Neural crest cell (in vitro differentiated cells): ENCODE measurements at regions not wholly inside any gene's neighbourhood (a gene's known extent, or its start where the extent isn't known, plus 50 kb on each side); places are given as distances from the start of the nearest gene placed in this dataset.

Experiments used
- DNase-seq: peaks from one replicate; pipeline ENCODE4 v3.0.0; 2021; ENCODE audit warnings: low read depth, mixed read lengths, low spot score
- H3K27ac Mint-ChIP-seq: one replicate; pipeline ENCODE4 v1.8.0; 2021; ENCODE audit warnings: mild to moderate bottlenecking, mixed read lengths; ENCODE audit not compliant: unreplicated experiment
- H3K27me3 Mint-ChIP-seq: 2 replicates; pipeline ENCODE4 v1.8.0; 2021; ENCODE audit warnings: low read depth, mild to moderate bottlenecking, mixed read lengths
- H3K36me3 Mint-ChIP-seq: 2 replicates; pipeline ENCODE4 v1.8.0; 2021; ENCODE audit warnings: low read depth, mild to moderate bottlenecking, mixed read lengths
- H3K4me1 Mint-ChIP-seq: 2 replicates; pipeline ENCODE4 v1.8.0; 2021; ENCODE audit warnings: mixed read lengths
- H3K4me3 Mint-ChIP-seq: one replicate; pipeline ENCODE4 v1.8.0; 2021; ENCODE audit warnings: mild to moderate bottlenecking, mixed read lengths
- H3K9me3 Mint-ChIP-seq: 2 replicates; pipeline ENCODE4 v1.8.0; 2021; ENCODE audit warnings: mixed read lengths
- CTCF ChIP-seq: fragments of 200-600 bp; sonication (generic); conservative IDR thresholded peaks from 2 replicates; pipeline ENCODE4 v1.5.0; 2021; ENCODE audit warnings: antibody characterized with exemption, mild to moderate bottlenecking

GRCh38 chrX:45955661-45956060 lies 589.6 kb downstream of the ZNF674 start:
- Mint-ChIP-seq H3K27ac (no peak overlapping the region), H3K9me3 (peaks cover 12% of the 10 kb centered on the region), H3K4me1 (no peaks in the 10 kb centered on the region), H3K36me3 (no peaks in the 10 kb centered on the region), H3K27me3 (no peaks in the 10 kb centered on the region), H3K4me3 (no peak overlapping the region)
- no peak for TF ChIP-seq CTCF
- DNase-seq: no peak

DNA sequence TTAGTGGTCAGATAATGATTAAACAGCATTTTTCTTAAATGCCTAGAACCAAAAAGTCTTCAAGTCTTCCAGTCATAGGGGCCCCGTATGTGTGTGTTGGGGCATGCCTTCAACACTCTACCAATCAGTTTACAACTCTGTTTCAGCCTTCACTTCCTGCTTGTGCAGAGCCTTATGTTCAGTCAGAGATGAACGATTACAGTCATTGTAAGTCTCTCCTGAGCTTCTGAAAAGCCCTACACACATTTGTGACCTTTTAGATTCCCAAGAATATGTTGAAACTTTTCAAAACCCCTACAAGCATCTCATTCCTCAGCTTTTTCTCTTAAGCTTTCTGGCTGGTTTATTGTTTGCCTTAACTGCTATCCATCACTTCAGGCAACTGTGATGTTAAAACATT lies 591.2 kb downstream of the ZNF674 start:
- Mint-ChIP-seq H3K36me3 (no peaks in the 10 kb centered on the region), H3K4me3 (no peak overlapping the region), H3K27ac (no peak overlapping the region), H3K27me3 (no peaks in the 10 kb centered on the region), H3K9me3 (peaks cover 8% of the 10 kb centered on the region), H3K4me1 (no peaks in the 10 kb centered on the region)
- DNase-seq: no peak
- TF ChIP-seq CTCF: no peak

- H3K27ac Mint-ChIP-seq: no peak overlapping the region
- H3K27me3 Mint-ChIP-seq: no peaks in the 10 kb centered on the region
- no peak overlapping the region for H3K4me3 Mint-ChIP-seq
- TF ChIP-seq CTCF: no peak
- H3K9me3 Mint-ChIP-seq: peaks cover 5% of the 10 kb centered on the region
- H3K36me3 Mint-ChIP-seq: no peaks in the 10 kb centered on the region
- H3K4me1 Mint-ChIP-seq: no peaks in the 10 kb centered on the region
- DNase-seq: no peak
Observed at GRCh38 chrX:45952030-45952429, 593.2 kb downstream of the ZNF674 start.

GRCh38 chrX:45935408-45935807 lies 609.8 kb downstream of the ZNF674 start:
- peak overlapping the region; percentile 59 for H3K27ac Mint-ChIP-seq
- no peaks in the 10 kb centered on the region for H3K4me1 Mint-ChIP-seq
- no peak for TF ChIP-seq CTCF
- DNase-seq: no peak
- H3K4me3 Mint-ChIP-seq: no peak overlapping the region
- H3K27me3 Mint-ChIP-seq: no peaks in the 10 kb centered on the region
- peaks cover 8% of the 10 kb centered on the region for H3K36me3 Mint-ChIP-seq
- peaks cover 9% of the 10 kb centered on the region for H3K9me3 Mint-ChIP-seq

DNA sequence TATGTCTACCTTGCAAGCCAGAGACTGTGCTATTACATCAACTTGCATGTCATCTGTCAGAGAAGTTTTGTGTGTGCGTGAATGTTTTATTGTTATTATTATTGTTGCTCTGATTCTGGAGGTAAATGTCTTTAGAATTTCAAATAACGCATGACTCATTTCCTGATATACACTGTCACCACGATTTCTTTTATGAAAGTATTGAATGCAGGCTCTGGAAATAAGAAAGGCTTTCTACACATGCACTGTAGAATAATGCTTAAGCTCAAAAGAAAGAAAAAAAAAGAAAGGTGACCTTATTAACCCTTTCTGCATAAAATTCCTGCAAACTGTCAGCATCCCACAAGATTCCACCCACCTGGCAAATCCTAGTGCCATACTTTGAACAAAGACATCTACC lies 632.9 kb downstream of the ZNF674 start:
- H3K27me3 Mint-ChIP-seq: no peaks in the 10 kb centered on the region
- peaks cover 3% of the 10 kb centered on the region for H3K4me1 Mint-ChIP-seq
- H3K4me3 Mint-ChIP-seq: no peak overlapping the region
- H3K36me3 Mint-ChIP-seq: no peaks in the 10 kb centered on the region
- H3K27ac Mint-ChIP-seq: no peak overlapping the region
- DNase-seq: no peak
- peaks cover 7% of the 10 kb centered on the region for H3K9me3 Mint-ChIP-seq
- TF ChIP-seq CTCF: no peak

DNA sequence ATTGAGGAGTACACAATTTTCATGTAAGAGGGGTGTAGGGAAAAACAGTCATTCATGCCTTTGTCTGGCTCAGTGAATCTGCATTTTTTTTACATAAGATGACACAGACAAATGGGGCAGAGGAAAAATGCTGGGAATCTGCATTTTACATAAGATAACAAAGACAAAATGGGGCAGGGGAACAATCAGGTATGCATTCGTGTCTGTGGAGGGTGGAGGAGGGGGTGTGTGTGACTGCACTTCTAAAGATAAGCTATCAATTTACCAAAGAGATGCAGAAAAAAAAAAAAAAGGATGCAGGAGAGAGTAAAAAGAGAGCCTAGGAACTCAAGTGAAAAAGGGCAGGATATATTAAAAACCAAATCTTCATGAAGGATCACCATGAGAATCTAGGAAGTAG lies 637.4 kb downstream of the ZNF674 start:
- H3K9me3 Mint-ChIP-seq: no peaks in the 10 kb centered on the region
- no peak overlapping the region for H3K4me3 Mint-ChIP-seq
- H3K27me3 Mint-ChIP-seq: no peaks in the 10 kb centered on the region
- no peak for DNase-seq
- no peaks in the 10 kb centered on the region for H3K36me3 Mint-ChIP-seq
- H3K27ac Mint-ChIP-seq: peak overlapping the region; percentile 13
- H3K4me1 Mint-ChIP-seq: peaks cover 8% of the 10 kb centered on the region
- no peak for TF ChIP-seq CTCF
